ENCODE measurements at regions not wholly inside any gene's neighbourhood (a gene's known extent, or its start where the extent isn't known, plus 50 kb on each side); places are given as distances from the start of the nearest gene placed in this dataset.

DNA sequence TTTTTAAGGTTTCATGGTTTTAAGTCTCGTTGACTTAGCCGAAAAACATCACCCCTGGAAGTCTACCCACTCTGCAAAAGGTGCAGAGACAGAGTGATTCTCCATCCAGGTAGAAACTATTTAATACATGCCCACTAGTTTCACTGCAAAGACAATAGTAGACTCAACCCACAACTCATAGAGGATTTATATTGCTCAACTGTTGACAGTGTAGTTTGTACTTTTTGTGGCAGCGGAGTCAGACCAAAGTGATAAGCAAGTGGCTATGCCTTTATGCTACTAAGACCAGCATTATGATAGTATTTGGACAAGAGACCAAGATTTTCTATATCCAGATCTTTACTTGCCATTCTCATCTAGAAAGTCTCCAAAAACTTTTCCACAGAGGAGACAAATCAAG, 98.8 kb upstream of the ZBTB20 start:
- TF ChIP-seq, protein P1, sequence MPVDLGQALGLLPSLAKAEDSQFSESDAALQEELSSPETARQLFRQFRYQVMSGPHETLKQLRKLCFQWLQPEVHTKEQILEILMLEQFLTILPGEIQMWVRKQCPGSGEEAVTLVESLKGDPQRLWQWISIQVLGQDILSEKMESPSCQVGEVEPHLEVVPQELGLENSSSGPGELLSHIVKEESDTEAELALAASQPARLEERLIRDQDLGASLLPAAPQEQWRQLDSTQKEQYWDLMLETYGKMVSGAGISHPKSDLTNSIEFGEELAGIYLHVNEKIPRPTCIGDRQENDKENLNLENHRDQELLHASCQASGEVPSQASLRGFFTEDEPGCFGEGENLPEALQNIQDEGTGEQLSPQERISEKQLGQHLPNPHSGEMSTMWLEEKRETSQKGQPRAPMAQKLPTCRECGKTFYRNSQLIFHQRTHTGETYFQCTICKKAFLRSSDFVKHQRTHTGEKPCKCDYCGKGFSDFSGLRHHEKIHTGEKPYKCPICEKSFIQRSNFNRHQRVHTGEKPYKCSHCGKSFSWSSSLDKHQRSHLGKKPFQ (CRISPR knock-in tag; IDR thresholded peaks at IDR 0.05; ENCODE audit: insufficient replicate concordance), result no peak
- TF ChIP-seq KLF12 (CRISPR knock-in tag; IDR thresholded peaks at IDR 0.05; ENCODE audit: borderline replicate concordance), result no peak
- TF ChIP-seq, protein P2, sequence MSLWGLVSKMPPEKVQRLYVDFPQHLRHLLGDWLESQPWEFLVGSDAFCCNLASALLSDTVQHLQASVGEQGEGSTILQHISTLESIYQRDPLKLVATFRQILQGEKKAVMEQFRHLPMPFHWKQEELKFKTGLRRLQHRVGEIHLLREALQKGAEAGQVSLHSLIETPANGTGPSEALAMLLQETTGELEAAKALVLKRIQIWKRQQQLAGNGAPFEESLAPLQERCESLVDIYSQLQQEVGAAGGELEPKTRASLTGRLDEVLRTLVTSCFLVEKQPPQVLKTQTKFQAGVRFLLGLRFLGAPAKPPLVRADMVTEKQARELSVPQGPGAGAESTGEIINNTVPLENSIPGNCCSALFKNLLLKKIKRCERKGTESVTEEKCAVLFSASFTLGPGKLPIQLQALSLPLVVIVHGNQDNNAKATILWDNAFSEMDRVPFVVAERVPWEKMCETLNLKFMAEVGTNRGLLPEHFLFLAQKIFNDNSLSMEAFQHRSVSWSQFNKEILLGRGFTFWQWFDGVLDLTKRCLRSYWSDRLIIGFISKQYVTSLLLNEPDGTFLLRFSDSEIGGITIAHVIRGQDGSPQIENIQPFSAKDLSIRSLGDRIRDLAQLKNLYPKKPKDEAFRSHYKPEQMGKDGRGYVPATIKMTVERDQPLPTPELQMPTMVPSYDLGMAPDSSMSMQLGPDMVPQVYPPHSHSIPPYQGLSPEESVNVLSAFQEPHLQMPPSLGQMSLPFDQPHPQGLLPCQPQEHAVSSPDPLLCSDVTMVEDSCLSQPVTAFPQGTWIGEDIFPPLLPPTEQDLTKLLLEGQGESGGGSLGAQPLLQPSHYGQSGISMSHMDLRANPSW (CRISPR knock-in tag; IDR thresholded peaks at IDR 0.05; ENCODE audit: borderline replicate concordance), result no peak
- TF ChIP-seq ZC3H4 (CRISPR knock-in tag; IDR thresholded peaks at IDR 0.05; ENCODE audit: borderline replicate concordance), result no peak
- no peak for TF ChIP-seq NR2C2 (CRISPR knock-in tag; IDR thresholded peaks at IDR 0.05; ENCODE audit: borderline replicate concordance)

Measured in HepG2 (cell line).